HEK293 (cell line): ENCODE measurements at regions not wholly inside any gene's neighbourhood (a gene's known extent, or its start where the extent isn't known, plus 50 kb on each side); places are given as distances from the start of the nearest gene placed in this dataset.

Experiments used
- CTCF ChIA-PET: fragments of 350-600 bp; formaldehyde crosslinking; extraction: SDS; loops from one replicate; lab custom pipeline; 2021; ENCODE audit warnings: antibody characterized with exemption; lab: Yijun Ruan, JAX
- POLR2A ChIA-PET: fragments of 300-600 bp; formaldehyde crosslinking; extraction: SDS; loops from one replicate; lab custom pipeline; 2020; ENCODE audit warnings: antibody characterized with exemption, inconsistent platforms; lab: Yijun Ruan, JAX
- H3K27ac ChIP-seq: fragments of 200-500 bp; sonication (Bioruptor generic); 2 replicates; pipeline ENCODE4 v1.5.1; 2014; ENCODE audit warnings: low read depth, low read length, control low read depth, inconsistent platforms; ENCODE audit errors: extremely low read depth
- H3K36me3 ChIP-seq, 2 experiments: fragments of 200-500 bp in 1 of 2; sonication (Bioruptor generic) in 1 of 2; 1 replicate in 1 of 2; 2 replicates in 1 of 2; pipeline ENCODE4 v1.5.1; 2014 to 2017; ENCODE audit warnings: inconsistent platforms in 2 of 2, low read length in 2 of 2; ENCODE audit not compliant: control insufficient read depth in 2 of 2, insufficient read depth in 1 of 2
- H3K4me1 ChIP-seq: fragments of 200-500 bp; sonication (Bioruptor generic); 2 replicates; pipeline ENCODE4 v1.5.1; 2014; ENCODE audit warnings: mild to moderate bottlenecking, low read length, inconsistent platforms; ENCODE audit not compliant: control insufficient read depth, insufficient read depth
- H3K4me3 ChIP-seq: 2 replicates; pipeline ENCODE4 v1.5.1; 2011; ENCODE audit warnings: low read depth, mild to moderate bottlenecking, control low read depth, low read length, moderate library complexity
- H3K9me3 ChIP-seq: fragments of 200-500 bp; sonication (Bioruptor generic); 2 replicates; pipeline ENCODE4 v1.5.1; 2014; ENCODE audit warnings: low read depth, low read length, inconsistent platforms; ENCODE audit not compliant: control insufficient read depth, insufficient read depth
- BCL11A ChIP-seq: fragments of 450-650 bp; formaldehyde crosslinking; IDR thresholded peaks from 2 replicates; pipeline ENCODE4 v1.5.1; 2016; ENCODE audit warnings: low read depth, missing biosample characterization, missing genetic modification characterization
- BCL11B ChIP-seq: fragments of 450-650 bp; formaldehyde crosslinking; IDR thresholded peaks from 2 replicates; pipeline ENCODE4 v1.5.1; 2016; ENCODE audit warnings: low read depth, missing biosample characterization, missing genetic modification characterization
- GFI1B ChIP-seq: fragments of 450-650 bp; formaldehyde crosslinking; IDR thresholded peaks from 2 replicates; pipeline ENCODE4 v1.5.1; 2016; ENCODE audit warnings: missing biosample characterization, missing genetic modification characterization
- IKZF3 ChIP-seq: fragments of 450-650 bp; IDR thresholded peaks from 2 replicates; pipeline ENCODE4 v1.5.0; 2018; ENCODE audit warnings: missing biosample characterization, mild to moderate bottlenecking, missing genetic modification characterization, moderate library complexity
- MEIS1 ChIP-seq: sonication (generic); formaldehyde crosslinking; IDR thresholded peaks from 2 replicates; pipeline ENCODE4 v1.8.1; 2022; ENCODE audit warnings: missing genetic modification reagents, mild to moderate bottlenecking, borderline replicate concordance
- SCRT1 ChIP-seq: fragments of 450-650 bp; formaldehyde crosslinking; IDR thresholded peaks from 2 replicates; pipeline ENCODE4 v1.5.1; 2016; ENCODE audit warnings: missing biosample characterization, missing genetic modification characterization, borderline replicate concordance
- SCRT2 ChIP-seq: fragments of 450-650 bp; formaldehyde crosslinking; IDR thresholded peaks from 2 replicates; pipeline ENCODE4 v1.5.1; 2016; ENCODE audit warnings: missing biosample characterization, missing genetic modification characterization
- TRIM28 ChIP-seq: IDR thresholded peaks from 2 replicates; pipeline ENCODE4 v1.6.1; 2011; ENCODE audit warnings: low read length, control low read depth, borderline replicate concordance
- YY2 ChIP-seq: fragments of 450-650 bp; formaldehyde crosslinking; IDR thresholded peaks from 2 replicates; pipeline ENCODE4 v1.5.1; 2016; ENCODE audit warnings: missing biosample characterization, missing genetic modification characterization
- ZFHX2 ChIP-seq: fragments of 450-650 bp; formaldehyde crosslinking; conservative IDR thresholded peaks from 2 replicates; pipeline ENCODE4 v1.5.1; 2016; ENCODE audit warnings: missing biosample characterization, missing genetic modification characterization
- ZFP37 ChIP-seq: fragments of 450-650 bp; formaldehyde crosslinking; IDR thresholded peaks from 2 replicates; pipeline ENCODE4 v1.5.1; 2016; ENCODE audit warnings: missing biosample characterization, missing genetic modification characterization
- ZIC2 ChIP-seq: fragments of 450-650 bp; formaldehyde crosslinking; IDR thresholded peaks from 2 replicates; pipeline ENCODE4 v1.5.1; 2016; ENCODE audit warnings: missing biosample characterization, missing genetic modification characterization
- ZNF157 ChIP-seq: fragments of 450-650 bp; formaldehyde crosslinking; IDR thresholded peaks from 2 replicates; pipeline ENCODE4 v1.5.1; 2016; ENCODE audit warnings: missing biosample characterization, missing genetic modification characterization
- ZNF16 ChIP-seq: fragments of 450-650 bp; formaldehyde crosslinking; IDR thresholded peaks from 2 replicates; pipeline ENCODE4 v1.5.1; 2016; ENCODE audit warnings: low read depth, missing biosample characterization, missing genetic modification characterization
- ZNF214 ChIP-seq: fragments of 450-650 bp; formaldehyde crosslinking; IDR thresholded peaks from 2 replicates; pipeline ENCODE4 v1.5.1; 2017; ENCODE audit warnings: missing biosample characterization, mild to moderate bottlenecking, missing genetic modification characterization, borderline replicate concordance
- ZNF223 ChIP-seq: fragments of 450-650 bp; formaldehyde crosslinking; IDR thresholded peaks from 2 replicates; pipeline ENCODE4 v1.5.1; 2016; ENCODE audit warnings: missing biosample characterization, missing genetic modification characterization
- ZNF266 ChIP-seq: fragments of 450-650 bp; formaldehyde crosslinking; IDR thresholded peaks from 2 replicates; pipeline ENCODE4 v1.5.1; 2016; ENCODE audit warnings: missing biosample characterization, missing genetic modification characterization, low read depth
- ZNF324 ChIP-seq: fragments of 450-650 bp; formaldehyde crosslinking; IDR thresholded peaks from 2 replicates; pipeline ENCODE4 v1.5.1; 2016; ENCODE audit warnings: missing biosample characterization, missing genetic modification characterization
- ZNF473 ChIP-seq: fragments of 450-650 bp; formaldehyde crosslinking; IDR thresholded peaks from 2 replicates; pipeline ENCODE4 v1.5.1; 2017; ENCODE audit warnings: missing biosample characterization, missing genetic modification characterization
- ZNF48 ChIP-seq: fragments of 450-650 bp; formaldehyde crosslinking; IDR thresholded peaks from 2 replicates; pipeline ENCODE4 v1.5.1; 2016; ENCODE audit warnings: missing biosample characterization, missing genetic modification characterization
- ZNF530 ChIP-seq: fragments of 450-650 bp; formaldehyde crosslinking; IDR thresholded peaks from 2 replicates; pipeline ENCODE4 v1.5.1; 2016; ENCODE audit warnings: low read depth, missing biosample characterization, missing genetic modification characterization
- ZNF548 ChIP-seq: fragments of 450-650 bp; formaldehyde crosslinking; IDR thresholded peaks from 2 replicates; pipeline ENCODE4 v1.5.1; 2016; ENCODE audit warnings: missing biosample characterization, missing genetic modification characterization
- ZNF549 ChIP-seq: fragments of 450-650 bp; IDR thresholded peaks from 2 replicates; pipeline ENCODE4 v1.5.1; 2018; ENCODE audit warnings: missing biosample characterization, missing genetic modification characterization, mild to moderate bottlenecking, inconsistent platforms, moderate library complexity
- ZNF596 ChIP-seq: fragments of 450-650 bp; IDR thresholded peaks from 2 replicates; pipeline ENCODE4 v1.5.0; 2018; ENCODE audit warnings: missing biosample characterization, mild to moderate bottlenecking, missing genetic modification characterization, moderate library complexity
- ZNF670 ChIP-seq: fragments of 450-650 bp; formaldehyde crosslinking; IDR thresholded peaks from 2 replicates; pipeline ENCODE4 v1.5.1; 2016; ENCODE audit warnings: missing biosample characterization, missing genetic modification characterization, low read depth
- ZSCAN23 ChIP-seq: fragments of 450-650 bp; formaldehyde crosslinking; IDR thresholded peaks from 2 replicates; pipeline ENCODE4 v1.5.1; 2016; ENCODE audit warnings: missing biosample characterization, missing genetic modification characterization
- TF ChIP-seq, protein P1 (sequence below): fragments of 450-650 bp; formaldehyde crosslinking; IDR thresholded peaks from 2 replicates; pipeline ENCODE4 v1.5.1; 2016; ENCODE audit warnings: missing biosample characterization, missing genetic modification characterization
- TF ChIP-seq, protein P2 (sequence below): fragments of 450-650 bp; formaldehyde crosslinking; IDR thresholded peaks from 2 replicates; pipeline ENCODE4 v1.5.0; 2017; ENCODE audit warnings: missing biosample characterization, missing genetic modification characterization, borderline replicate concordance
- TF ChIP-seq, protein P3 (sequence below): fragments of 450-650 bp; formaldehyde crosslinking; IDR thresholded peaks from 2 replicates; pipeline ENCODE4 v1.5.1; 2017; ENCODE audit warnings: missing biosample characterization, missing genetic modification characterization
- TF ChIP-seq, protein P4 (sequence below): fragments of 450-650 bp; formaldehyde crosslinking; IDR thresholded peaks from 2 replicates; pipeline ENCODE4 v1.5.1; 2016; ENCODE audit warnings: missing biosample characterization, missing genetic modification characterization, low read depth

DNA sequence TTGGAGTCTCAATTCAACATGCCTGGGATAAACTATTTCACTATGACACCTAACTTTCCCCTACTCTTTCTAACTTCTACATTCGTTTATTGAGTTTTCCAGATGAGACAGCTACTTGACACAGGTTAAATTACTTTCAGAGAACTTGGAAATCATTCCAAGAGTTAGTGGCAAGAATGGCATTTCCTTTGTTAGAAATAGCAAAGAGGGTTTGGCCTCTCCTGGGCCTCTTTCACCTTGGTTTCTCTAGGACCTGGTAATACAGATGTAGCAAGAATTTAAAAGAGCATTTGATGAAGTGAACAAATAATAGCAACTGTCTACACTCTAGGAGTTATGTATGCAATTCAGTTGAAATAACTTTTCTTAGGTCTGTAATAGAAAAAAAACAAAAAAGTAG lies 748.9 kb downstream of the MECOM start (continued):
- TF ChIP-seq, protein P1, sequence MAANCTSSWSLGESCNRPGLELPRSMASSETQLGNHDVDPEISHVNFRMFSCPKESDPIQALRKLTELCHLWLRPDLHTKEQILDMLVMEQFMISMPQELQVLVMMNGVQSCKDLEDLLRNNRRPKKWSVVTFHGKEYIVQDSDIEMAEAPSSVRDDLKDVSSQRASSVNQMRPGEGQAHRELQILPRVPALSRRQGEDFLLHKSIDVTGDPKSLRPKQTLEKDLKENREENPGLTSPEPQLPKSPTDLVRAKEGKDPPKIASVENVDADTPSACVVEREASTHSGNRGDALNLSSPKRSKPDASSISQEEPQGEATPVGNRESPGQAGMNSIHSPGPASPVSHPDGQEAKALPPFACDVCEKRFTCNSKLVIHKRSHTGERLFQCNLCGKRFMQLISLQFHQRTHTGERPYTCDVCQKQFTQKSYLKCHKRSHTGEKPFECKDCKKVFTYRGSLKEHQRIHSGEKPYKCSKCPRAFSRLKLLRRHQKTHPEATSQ (tag by site-specific recombination): no peak
- TF ChIP-seq BCL11B: no peak
- TF ChIP-seq ZNF157 (tag by site-specific recombination): no peak
- no peak for TF ChIP-seq ZNF223 (tag by site-specific recombination)

DNA sequence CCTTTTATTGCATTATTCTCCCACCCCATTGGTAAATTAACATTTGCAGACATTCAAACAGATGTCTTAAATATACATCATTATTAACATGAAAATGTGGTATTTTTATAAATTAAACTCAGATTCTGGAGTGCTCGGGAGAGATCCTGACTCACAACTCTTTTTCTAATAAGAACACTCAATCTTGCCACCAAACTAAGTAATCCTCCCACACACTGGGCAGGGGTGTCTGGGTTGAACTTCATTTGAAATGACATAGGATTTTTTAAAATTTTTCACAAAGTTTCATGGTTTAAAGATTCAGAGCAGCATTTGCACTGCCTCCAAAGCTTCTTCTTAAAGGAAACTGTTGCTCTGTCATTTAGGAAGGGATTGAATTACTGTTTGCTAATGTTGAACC lies 754.3 kb downstream of the MECOM start:
- Histone ChIP-seq H3K4me3 (no peak overlapping the region), H3K27ac (no peak overlapping the region), H3K36me3 (no peaks in the 10 kb centered on the region), H3K9me3 (no peaks in the 10 kb centered on the region), H3K4me1 (no peaks in the 10 kb centered on the region)
- ChIA-PET POLR2A (no interaction called here), CTCF (no interaction called here)
- no peak for TF ChIP-seq ZNF670 (tag by site-specific recombination)
- no peak for TF ChIP-seq ZNF324 (tag by site-specific recombination)
- TF ChIP-seq IKZF3: no peak
- no peak for TF ChIP-seq SCRT2 (tag by site-specific recombination)
- no peak for TF ChIP-seq MEIS1 (CRISPR knock-in tag)
- TF ChIP-seq GFI1B (tag by site-specific recombination): no peak
- TF ChIP-seq ZSCAN23: no peak
- no peak for TF ChIP-seq ZNF473 (tag by site-specific recombination)
- no peak for TF ChIP-seq BCL11A (tag by site-specific recombination)
- no peak for TF ChIP-seq ZNF548 (tag by site-specific recombination)
- no peak for TF ChIP-seq ZNF596 (tag by site-specific recombination)
- TF ChIP-seq, protein P2, sequence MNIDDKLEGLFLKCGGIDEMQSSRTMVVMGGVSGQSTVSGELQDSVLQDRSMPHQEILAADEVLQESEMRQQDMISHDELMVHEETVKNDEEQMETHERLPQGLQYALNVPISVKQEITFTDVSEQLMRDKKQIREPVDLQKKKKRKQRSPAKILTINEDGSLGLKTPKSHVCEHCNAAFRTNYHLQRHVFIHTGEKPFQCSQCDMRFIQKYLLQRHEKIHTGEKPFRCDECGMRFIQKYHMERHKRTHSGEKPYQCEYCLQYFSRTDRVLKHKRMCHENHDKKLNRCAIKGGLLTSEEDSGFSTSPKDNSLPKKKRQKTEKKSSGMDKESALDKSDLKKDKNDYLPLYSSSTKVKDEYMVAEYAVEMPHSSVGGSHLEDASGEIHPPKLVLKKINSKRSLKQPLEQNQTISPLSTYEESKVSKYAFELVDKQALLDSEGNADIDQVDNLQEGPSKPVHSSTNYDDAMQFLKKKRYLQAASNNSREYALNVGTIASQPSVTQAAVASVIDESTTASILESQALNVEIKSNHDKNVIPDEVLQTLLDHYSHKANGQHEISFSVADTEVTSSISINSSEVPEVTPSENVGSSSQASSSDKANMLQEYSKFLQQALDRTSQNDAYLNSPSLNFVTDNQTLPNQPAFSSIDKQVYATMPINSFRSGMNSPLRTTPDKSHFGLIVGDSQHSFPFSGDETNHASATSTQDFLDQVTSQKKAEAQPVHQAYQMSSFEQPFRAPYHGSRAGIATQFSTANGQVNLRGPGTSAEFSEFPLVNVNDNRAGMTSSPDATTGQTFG: no peak
- TF ChIP-seq, protein P3, sequence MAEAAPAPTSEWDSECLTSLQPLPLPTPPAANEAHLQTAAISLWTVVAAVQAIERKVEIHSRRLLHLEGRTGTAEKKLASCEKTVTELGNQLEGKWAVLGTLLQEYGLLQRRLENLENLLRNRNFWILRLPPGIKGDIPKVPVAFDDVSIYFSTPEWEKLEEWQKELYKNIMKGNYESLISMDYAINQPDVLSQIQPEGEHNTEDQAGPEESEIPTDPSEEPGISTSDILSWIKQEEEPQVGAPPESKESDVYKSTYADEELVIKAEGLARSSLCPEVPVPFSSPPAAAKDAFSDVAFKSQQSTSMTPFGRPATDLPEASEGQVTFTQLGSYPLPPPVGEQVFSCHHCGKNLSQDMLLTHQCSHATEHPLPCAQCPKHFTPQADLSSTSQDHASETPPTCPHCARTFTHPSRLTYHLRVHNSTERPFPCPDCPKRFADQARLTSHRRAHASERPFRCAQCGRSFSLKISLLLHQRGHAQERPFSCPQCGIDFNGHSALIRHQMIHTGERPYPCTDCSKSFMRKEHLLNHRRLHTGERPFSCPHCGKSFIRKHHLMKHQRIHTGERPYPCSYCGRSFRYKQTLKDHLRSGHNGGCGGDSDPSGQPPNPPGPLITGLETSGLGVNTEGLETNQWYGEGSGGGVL: no peak
- no peak for TF ChIP-seq ZIC2 (tag by site-specific recombination)
- TF ChIP-seq SCRT1: no peak
- TF ChIP-seq TRIM28: no peak
- no peak for TF ChIP-seq ZNF266 (tag by site-specific recombination)

DNA sequence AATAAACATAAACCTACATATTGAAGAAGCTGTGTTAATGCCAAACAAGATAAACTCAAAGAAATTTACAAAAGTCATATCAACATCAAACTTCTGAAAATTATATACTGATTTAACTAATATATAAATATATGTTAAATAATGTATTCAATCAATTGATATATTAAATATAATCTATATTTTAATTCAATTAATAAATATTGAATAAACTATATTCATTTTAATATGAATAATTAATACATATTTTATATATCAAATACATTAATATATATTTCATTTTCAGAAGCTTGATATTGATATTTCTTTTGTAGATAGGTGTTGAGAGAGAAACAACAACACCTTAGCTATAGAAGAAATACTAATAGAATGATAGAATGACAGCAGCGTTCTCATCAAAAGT lies 768.1 kb downstream of the MECOM start:
- no peaks in the 10 kb centered on the region for H3K36me3 ChIP-seq
- POLR2A ChIA-PET: no interaction called here
- no peak overlapping the region for H3K4me3 ChIP-seq
- CTCF ChIA-PET: no interaction called here
- H3K27ac ChIP-seq: no peak overlapping the region
- no peaks in the 10 kb centered on the region for H3K9me3 ChIP-seq
- no peaks in the 10 kb centered on the region for H3K4me1 ChIP-seq
- TF ChIP-seq ZNF214 (tag by site-specific recombination) (no peak), ZNF549 (no peak), YY2 (tag by site-specific recombination) (no peak), ZNF16 (no peak), ZNF530 (no peak), ZNF48 (tag by site-specific recombination) (no peak), ZNF223 (tag by site-specific recombination) (no peak), ZFHX2 (tag by site-specific recombination) (no peak), ZFP37 (tag by site-specific recombination) (no peak)
- TF ChIP-seq, protein P4, sequence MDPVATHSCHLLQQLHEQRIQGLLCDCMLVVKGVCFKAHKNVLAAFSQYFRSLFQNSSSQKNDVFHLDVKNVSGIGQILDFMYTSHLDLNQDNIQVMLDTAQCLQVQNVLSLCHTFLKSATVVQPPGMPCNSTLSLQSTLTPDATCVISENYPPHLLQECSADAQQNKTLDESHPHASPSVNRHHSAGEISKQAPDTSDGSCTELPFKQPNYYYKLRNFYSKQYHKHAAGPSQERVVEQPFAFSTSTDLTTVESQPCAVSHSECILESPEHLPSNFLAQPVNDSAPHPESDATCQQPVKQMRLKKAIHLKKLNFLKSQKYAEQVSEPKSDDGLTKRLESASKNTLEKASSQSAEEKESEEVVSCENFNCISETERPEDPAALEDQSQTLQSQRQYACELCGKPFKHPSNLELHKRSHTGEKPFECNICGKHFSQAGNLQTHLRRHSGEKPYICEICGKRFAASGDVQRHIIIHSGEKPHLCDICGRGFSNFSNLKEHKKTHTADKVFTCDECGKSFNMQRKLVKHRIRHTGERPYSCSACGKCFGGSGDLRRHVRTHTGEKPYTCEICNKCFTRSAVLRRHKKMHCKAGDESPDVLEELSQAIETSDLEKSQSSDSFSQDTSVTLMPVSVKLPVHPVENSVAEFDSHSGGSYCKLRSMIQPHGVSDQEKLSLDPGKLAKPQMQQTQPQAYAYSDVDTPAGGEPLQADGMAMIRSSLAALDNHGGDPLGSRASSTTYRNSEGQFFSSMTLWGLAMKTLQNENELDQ (tag by site-specific recombination): no peak
